NCI-H146 treated with DMSO at 0.1 percent for 48 hours (cell line): ENCODE measurements at regions not wholly inside any gene's neighbourhood (a gene's known extent, or its start where the extent isn't known, plus 50 kb on each side); places are given as distances from the start of the nearest gene placed in this dataset.

Experiments
- DNase-seq: peaks from one replicate; lab custom pipeline; 2025; ENCODE audit not compliant: unreplicated experiment; lab: John Stamatoyannopoulos, UW

DNA sequence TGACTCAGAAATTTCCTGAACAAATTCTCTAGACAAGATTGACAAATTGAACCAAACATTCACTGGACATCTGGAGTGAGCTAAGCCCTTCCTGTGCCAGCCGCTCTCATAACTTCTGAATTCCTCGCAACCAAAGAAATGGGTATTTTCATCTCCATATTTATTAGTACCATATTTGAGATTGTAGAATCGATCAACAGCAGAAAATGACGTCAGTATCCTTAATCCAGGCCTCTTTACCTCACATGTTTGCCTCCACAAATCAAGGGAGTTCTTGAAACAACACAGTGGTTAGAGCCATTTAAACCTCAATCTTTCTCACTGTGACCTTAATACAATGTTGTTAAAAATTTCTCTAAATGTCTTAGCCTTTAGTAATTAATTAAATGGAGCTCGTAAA is 735.6 kb upstream of the SORCS1 start:
- no peak for DNase-seq

GRCh38 chr10:107899502-107900062 is 735.1 kb upstream of the SORCS1 start:
- DNase-seq, result no peak

GRCh38 chr10:107899075-107899474 is 734.6 kb upstream of the SORCS1 start:
- DNase-seq, result no peak

- DNase-seq, result no peak
Observed at GRCh38 chr10:107898392-107898791, 733.9 kb upstream of the SORCS1 start.

GRCh38 chr10:107894516-107894915 is 730.0 kb upstream of the SORCS1 start:
- no peak for DNase-seq

GRCh38 chr10:107889105-107889504 is 724.6 kb upstream of the SORCS1 start:
- no peak for DNase-seq

GRCh38 chr10:107880185-107880584 is 715.7 kb upstream of the SORCS1 start:
- no peak for DNase-seq

DNA sequence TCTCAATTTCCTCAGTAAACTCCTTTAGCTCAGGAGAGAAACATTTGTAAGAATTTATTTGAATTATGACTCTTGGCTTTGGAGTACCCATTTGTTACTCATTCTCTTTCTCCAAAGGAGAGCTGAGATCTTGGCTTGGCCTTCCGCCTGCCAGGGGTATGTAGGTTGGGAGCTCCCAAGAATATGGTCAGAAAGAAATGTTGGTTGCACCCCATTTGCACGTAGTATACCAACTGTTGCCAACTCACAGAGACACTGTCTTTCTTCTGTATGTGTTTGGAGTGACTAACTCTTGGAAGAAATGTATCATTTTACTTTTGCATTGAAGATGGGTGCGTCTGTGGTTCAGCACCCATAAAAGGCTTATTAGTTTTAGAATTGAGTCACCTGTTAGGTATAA is 708.5 kb upstream of the SORCS1 start:
- DNase-seq, result no peak

DNA sequence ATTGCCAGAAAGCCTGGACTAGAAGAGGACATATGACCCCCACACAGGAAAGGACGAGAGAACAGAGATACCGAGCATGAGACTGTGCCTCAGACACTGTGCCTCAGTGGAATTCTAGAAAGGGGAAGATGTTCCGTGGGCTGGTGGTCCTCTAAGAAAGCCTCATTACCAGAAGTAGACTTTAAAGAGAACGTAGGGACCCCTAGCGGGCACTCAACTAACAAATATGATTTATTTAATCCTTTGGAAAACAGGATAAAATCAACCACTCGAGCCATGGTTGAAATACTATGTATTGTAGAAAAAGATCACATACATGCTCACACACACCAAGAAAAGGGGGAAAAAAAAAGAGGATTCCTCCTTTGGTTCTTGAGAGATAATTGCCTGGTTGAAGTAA is 701.2 kb upstream of the SORCS1 start:
- no peak for DNase-seq

DNA sequence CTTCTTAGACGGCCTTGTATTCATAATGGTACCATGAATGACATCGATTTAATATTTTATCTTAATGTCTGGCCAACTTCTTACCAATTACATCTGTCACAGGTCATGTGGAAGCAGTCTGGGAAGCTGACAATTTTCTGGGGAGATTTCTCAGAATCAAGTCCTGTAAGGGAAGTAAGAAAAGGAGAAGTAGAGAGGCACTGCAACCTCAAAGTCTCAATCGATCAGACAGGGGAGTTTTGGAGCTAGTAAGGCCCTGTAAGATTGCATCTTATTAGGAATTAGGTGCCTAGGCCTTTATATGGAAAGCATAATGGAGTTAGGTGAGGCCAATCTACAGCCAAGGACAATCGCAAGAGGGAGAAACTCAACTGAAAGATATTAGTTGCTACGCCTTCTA is 694.6 kb upstream of the SORCS1 start:
- DNase-seq, result no peak

DNA sequence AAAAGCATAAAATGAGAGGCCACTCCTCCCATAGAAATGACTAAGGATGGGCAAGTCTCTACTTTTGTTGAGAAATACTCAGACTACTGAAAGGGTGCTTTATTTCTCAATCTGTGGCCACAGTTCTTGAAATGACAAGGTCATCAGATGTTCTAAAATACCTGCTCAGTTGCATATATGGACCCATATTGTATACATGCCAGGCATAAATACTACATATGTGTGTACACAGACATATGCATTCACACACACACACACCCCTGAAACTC is 691.5 kb upstream of the SORCS1 start:
- no peak for DNase-seq

- DNase-seq, result no peak
Observed at GRCh38 chr10:107855301-107856046, 691.0 kb upstream of the SORCS1 start.

- no peak for DNase-seq
Observed at GRCh38 chr10:107848726-107849360, 684.3 kb upstream of the SORCS1 start.

GRCh38 chr10:107847620-107848019 is 683.1 kb upstream of the SORCS1 start:
- no peak for DNase-seq

DNA sequence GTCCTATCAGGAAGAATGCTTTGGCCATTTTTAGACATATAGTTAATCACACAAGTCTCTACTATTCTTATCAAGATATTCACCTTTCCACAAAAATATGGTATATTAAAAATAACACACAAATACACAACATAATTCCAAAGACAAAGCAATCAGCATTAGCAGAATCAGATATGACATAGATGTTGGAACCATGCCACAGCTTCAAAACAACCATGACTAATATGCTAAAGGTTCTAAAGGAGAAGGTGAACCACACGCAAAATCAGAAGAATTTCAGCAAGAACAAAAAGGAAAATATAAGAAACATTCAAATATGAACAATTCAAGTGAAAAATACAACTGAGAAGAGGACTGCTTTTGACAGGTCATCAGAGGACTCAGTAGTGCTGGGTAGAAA is 670.2 kb upstream of the SORCS1 start:
- no peak for DNase-seq

DNA sequence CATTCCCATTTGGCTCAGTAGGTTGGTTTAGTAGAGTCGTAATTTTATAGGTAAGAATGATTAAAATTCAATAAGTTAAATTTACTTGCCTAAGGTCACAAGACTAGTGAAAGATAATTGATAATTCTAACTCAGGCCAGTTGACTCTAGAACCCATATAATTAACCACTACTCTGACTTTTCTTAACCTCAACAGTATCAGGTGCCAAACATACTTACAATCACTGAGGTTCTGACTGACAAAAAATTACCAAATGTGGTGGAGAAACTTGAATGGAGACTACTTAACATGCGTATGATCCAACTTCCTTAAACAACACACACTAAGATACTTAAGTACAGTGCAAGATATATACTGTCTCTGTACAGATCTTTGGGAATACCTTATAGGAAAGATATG is 667.3 kb upstream of the SORCS1 start:
- no peak for DNase-seq

DNA sequence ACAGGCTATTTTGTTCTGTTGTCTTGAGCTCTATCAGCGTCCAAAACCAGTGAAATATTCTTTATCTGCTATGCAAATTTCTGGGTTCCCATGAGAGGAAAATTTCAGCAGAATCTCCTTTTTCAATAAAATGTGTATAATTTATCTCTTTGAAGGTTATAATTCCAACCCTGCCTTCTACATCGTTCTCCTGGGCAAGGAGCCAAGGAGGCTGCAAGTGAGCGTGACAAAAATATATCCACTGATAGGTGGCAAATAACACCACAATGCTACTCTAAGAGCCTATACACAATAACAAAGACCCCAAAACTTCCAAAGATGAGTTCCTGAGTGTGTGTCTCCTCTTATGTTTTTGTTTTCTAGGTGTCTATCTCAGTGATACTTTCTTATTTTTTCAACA is 664.7 kb upstream of the SORCS1 start:
- no peak for DNase-seq

DNA sequence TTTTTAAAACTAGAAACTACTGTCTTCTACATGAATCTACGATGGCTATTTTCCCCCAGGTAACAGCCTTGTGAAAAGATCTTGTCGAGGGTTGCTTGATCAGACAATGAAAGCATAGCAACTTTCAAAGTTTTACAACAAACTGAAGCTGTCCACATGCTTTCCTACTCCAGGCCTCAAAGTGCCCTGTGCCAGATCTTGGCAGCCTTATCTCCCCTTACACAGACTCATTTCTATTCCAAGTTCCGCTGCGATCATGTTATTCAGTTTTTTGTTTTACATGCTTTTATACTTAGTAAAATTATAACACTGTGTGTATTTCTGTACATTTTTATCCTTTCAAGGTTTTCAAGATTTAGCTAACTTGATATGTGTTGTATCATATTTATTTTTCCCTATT is 661.7 kb upstream of the SORCS1 start:
- no peak for DNase-seq

DNA sequence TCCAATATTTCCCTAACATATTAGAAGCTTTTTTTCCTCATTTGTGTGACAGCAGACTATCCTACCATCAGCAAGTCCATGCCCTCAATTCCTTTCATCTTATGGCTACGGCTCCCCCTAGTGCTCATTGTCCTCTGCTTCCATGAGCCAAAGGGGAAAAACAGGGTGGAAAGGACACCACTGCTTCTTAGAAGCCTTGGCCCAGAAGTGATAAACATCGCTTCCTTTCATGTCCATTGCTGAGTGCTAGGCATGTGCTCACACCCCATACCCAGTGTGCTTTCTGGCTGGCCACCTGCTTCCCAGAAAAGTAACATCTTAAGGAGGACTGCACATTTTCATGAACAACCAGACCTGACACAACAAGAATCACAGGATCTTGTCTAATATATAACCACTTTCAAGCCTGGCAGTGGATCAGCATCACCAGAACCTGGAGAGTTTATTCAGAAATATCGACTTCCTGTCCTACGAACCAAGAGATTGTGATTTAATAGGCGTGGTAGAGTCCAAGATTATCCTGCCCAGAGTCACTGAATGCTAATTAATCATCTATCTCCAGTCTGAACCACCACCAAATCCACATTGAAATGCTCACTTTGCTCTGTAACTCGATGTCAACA is 650.5 kb upstream of the SORCS1 start:
- peak; percentile 1 for DNase-seq

DNA sequence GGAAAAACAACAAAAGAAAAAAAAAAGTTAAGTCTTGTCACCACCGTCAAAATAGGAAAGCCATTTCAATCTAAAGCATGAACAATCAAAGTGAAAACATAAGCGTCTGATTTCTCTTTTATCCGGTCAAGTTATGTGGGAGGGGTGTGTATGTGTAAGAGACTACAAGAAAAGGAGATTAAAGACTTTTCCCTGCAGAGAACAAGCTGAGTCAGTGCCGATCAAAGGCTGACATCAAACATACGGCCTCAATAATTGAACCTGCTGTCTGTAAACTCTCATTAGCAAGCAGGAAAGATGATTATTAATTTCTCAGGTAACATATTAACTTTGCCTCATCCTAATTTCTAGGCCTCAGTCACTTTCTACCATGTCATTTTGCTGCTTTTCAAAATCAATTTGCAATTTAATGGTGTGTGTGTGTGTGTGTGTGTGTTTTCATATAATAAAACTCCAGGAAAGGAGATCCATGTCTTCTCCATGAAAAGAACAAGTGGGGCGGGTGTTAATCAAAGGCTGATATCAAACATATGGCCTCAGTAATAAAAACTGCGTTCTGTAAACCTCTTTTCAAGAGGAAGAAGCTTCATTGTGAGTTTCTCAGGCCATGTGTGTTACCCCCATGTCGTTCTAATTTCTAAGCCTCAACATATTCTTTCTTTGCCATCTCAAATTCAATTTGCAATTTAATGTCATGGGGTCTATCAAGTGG is 649.1 kb upstream of the SORCS1 start:
- DNase-seq, result no peak

- DNase-seq, result no peak
Observed at GRCh38 chr10:107809889-107810288, 645.4 kb upstream of the SORCS1 start.

DNA sequence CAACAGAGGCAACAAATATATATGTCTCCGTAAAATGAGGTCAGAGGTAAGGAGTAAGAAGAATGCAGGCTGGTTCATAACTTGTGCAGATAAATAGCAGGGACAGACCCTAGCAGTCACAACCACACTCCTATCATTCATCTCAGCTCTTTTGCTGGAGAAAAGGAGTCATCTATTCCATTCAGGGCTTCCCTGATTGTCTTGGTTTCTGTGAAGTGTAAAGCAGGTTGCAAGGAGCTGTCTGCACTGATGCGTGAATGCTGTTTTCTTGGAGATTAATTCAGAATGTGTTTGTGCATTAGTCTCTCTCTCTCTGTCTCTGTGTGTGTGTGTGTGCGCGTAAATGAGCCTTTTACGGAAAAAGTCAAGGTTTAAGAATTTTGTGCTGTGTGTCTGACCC is 643.3 kb upstream of the SORCS1 start:
- DNase-seq, result no peak
